Ectodermal cell (in vitro differentiated cells): ENCODE measurements at regions not wholly inside any gene's neighbourhood (a gene's known extent, or its start where the extent isn't known, plus 50 kb on each side); places are given as distances from the start of the nearest gene placed in this dataset.

ENCODE experiments used
- H3K27ac ChIP-seq: 2 replicates; pipeline ENCODE4 v1.7.0; 2013; ENCODE audit warnings: mild to moderate bottlenecking, low read depth, low read length; ENCODE audit not compliant: insufficient read depth, poor library complexity, severe bottlenecking
- H3K27me3 ChIP-seq: 2 replicates; pipeline ENCODE4 v1.7.0; 2013; ENCODE audit warnings: mild to moderate bottlenecking, low read length; ENCODE audit not compliant: insufficient read depth, control insufficient read depth, poor library complexity, severe bottlenecking
- H3K36me3 ChIP-seq: one replicate; pipeline ENCODE4 v1.7.0; 2013; ENCODE audit warnings: low read length; ENCODE audit not compliant: control insufficient read depth, insufficient read depth
- H3K4me1 ChIP-seq: one replicate; pipeline ENCODE4 v1.7.0; 2013; ENCODE audit warnings: low read length; ENCODE audit not compliant: control insufficient read depth, insufficient read depth
- H3K4me3 ChIP-seq: 2 replicates; pipeline ENCODE4 v1.7.0; 2013; ENCODE audit warnings: low read depth, low read length, control low read depth; ENCODE audit not compliant: insufficient read depth
- H3K9me3 ChIP-seq: 2 replicates; pipeline ENCODE4 v1.7.0; 2013; ENCODE audit warnings: mild to moderate bottlenecking, low read length, moderate library complexity; ENCODE audit not compliant: control insufficient read depth
- WGBS, 2 experiments: methylation state at CpG; one replicate each; pipeline ENCODE4 v1.1.7; 2013; ENCODE audit warnings: missing lambda C conversion rate in 2 of 2; 5-methylcytosine and 5-hydroxymethylcytosine counted together

GRCh38 chr15:31262143-31262530, 64.5 kb upstream of the KLF13 start:
- Histone ChIP-seq H3K27ac (no peak overlapping the region), H3K9me3 (no peaks in the 10 kb centered on the region), H3K4me1 (peaks cover 13% of the 10 kb centered on the region), H3K36me3 (no peaks in the 10 kb centered on the region), H3K27me3 (no peaks in the 10 kb centered on the region), H3K4me3 (no peak overlapping the region)
- 87 to 91% methylated on average over 4 of the region's 4 CpGs for WGBS, 2 experiments

GRCh38 chr15:31262901-31263671, 63.5 kb upstream of the KLF13 start:
- H3K9me3 ChIP-seq = no peaks in the 10 kb centered on the region
- peaks cover 13% of the 10 kb centered on the region for H3K4me1 ChIP-seq
- 92% methylated on average over 12 of the region's 12 CpGs for WGBS, 2 experiments
- H3K36me3 ChIP-seq = no peaks in the 10 kb centered on the region
- no peak overlapping the region for H3K27ac ChIP-seq
- no peak overlapping the region for H3K4me3 ChIP-seq
- no peaks in the 10 kb centered on the region for H3K27me3 ChIP-seq

- no peaks in the 10 kb centered on the region for H3K27me3 ChIP-seq
- H3K9me3 ChIP-seq = no peaks in the 10 kb centered on the region
- H3K4me3 ChIP-seq = no peak overlapping the region
- no peaks in the 10 kb centered on the region for H3K36me3 ChIP-seq
- whole genome bisulfite sequencing, 2 experiments = 89 to 90% methylated on average over 24 of the region's 24 CpGs
- no peak overlapping the region for H3K27ac ChIP-seq
- H3K4me1 ChIP-seq = peaks cover 13% of the 10 kb centered on the region
Measured at GRCh38 chr15:31263751-31264558, 62.7 kb upstream of the KLF13 start.

GRCh38 chr15:31264559-31265089, 62.0 kb upstream of the KLF13 start:
- Histone ChIP-seq H3K27me3 (no peaks in the 10 kb centered on the region), H3K4me3 (no peak overlapping the region), H3K36me3 (no peaks in the 10 kb centered on the region), H3K4me1 (peaks cover 13% of the 10 kb centered on the region), H3K9me3 (no peaks in the 10 kb centered on the region), H3K27ac (no peak overlapping the region)
- 85 to 89% methylated on average over 5 to 6 of the region's 6 CpGs for WGBS, 2 experiments

GRCh38 chr15:31265090-31265870, 61.4 kb upstream of the KLF13 start:
- WGBS, 2 experiments = 89% methylated on average over 21 of the region's 21 CpGs
- Histone ChIP-seq H3K9me3 (no peaks in the 10 kb centered on the region), H3K4me1 (peaks cover 13% of the 10 kb centered on the region), H3K27ac (no peak overlapping the region), H3K27me3 (no peaks in the 10 kb centered on the region), H3K36me3 (no peaks in the 10 kb centered on the region), H3K4me3 (no peak overlapping the region)

GRCh38 chr15:31265871-31266711, 60.5 kb upstream of the KLF13 start:
- Histone ChIP-seq H3K4me3 (no peak overlapping the region), H3K36me3 (no peaks in the 10 kb centered on the region), H3K27ac (no peak overlapping the region), H3K27me3 (no peaks in the 10 kb centered on the region), H3K4me1 (peaks cover 13% of the 10 kb centered on the region), H3K9me3 (no peaks in the 10 kb centered on the region)
- WGBS, 2 experiments = 84 to 88% methylated on average over 21 to 22 of the region's 22 CpGs

- H3K27me3 ChIP-seq = no peaks in the 10 kb centered on the region
- no peak overlapping the region for H3K4me3 ChIP-seq
- H3K9me3 ChIP-seq = no peaks in the 10 kb centered on the region
- WGBS, 2 experiments = 86 to 88% methylated on average over 13 of the region's 13 CpGs
- peaks cover 13% of the 10 kb centered on the region for H3K4me1 ChIP-seq
- no peaks in the 10 kb centered on the region for H3K36me3 ChIP-seq
- no peak overlapping the region for H3K27ac ChIP-seq
Measured at GRCh38 chr15:31266712-31267111, 59.9 kb upstream of the KLF13 start.

- Histone ChIP-seq H3K27me3 (no peaks in the 10 kb centered on the region), H3K4me3 (no peak overlapping the region), H3K4me1 (peaks cover 13% of the 10 kb centered on the region), H3K9me3 (no peaks in the 10 kb centered on the region), H3K36me3 (no peaks in the 10 kb centered on the region), H3K27ac (no peak overlapping the region)
- 87 to 90% methylated on average over 20 of the region's 20 CpGs for WGBS, 2 experiments
Measured at GRCh38 chr15:31267161-31268107, 59.2 kb upstream of the KLF13 start.

- 90 to 96% methylated on average over 2 of the region's 2 CpGs for whole genome bisulfite sequencing, 2 experiments
Measured at GRCh38 chr15:31268108-31268501, 58.5 kb upstream of the KLF13 start.

More at GRCh38 chr15:31268108-31268501, 58.5 kb upstream of the KLF13 start:
- no peaks in the 10 kb centered on the region for H3K36me3 ChIP-seq
- no peaks in the 10 kb centered on the region for H3K27me3 ChIP-seq
- no peak overlapping the region for H3K27ac ChIP-seq
- H3K4me3 ChIP-seq = no peak overlapping the region
- peaks cover 13% of the 10 kb centered on the region for H3K4me1 ChIP-seq
- no peaks in the 10 kb centered on the region for H3K9me3 ChIP-seq
